Tibial nerve (tissue), 4 donors: ENCODE measurements at regions not wholly inside any gene's neighbourhood (a gene's known extent, or its start where the extent isn't known, plus 50 kb on each side); places are given as distances from the start of the nearest gene placed in this dataset.

Experiments
- CTCF ChIP-seq, 5 experiments: fragments of 200-600 bp in 3 of 5; fragments of 450-650 bp in 2 of 5; sonication (generic) in 3 of 5; IDR thresholded peaks; one replicate each; pipeline ENCODE4 v1.5.1; 2016 to 2019; ENCODE audit warnings: antibody characterized with exemption in 5 of 5, mild to moderate bottlenecking in 3 of 5, moderate library complexity in 2 of 5
- EP300 ChIP-seq, 2 donors: sonication (generic); formaldehyde crosslinking; IDR thresholded peaks; one replicate each; pipeline ENCODE4 v1.6.1; 2017; ENCODE audit warnings: antibody characterized with exemption in 2 of 2, mild to moderate bottlenecking in 1 of 2
- POLR2A ChIP-seq, 2 donors: fragments of 450-650 bp; IDR thresholded peaks; one replicate each; pipeline ENCODE4 v1.6.1; 2017; ENCODE audit warnings: antibody characterized with exemption in 2 of 2, mild to moderate bottlenecking in 2 of 2, moderate library complexity in 2 of 2

GRCh38 chr5:74139589-74139988, 500.9 kb downstream of the ENC1 start:
- TF ChIP-seq CTCF (IDR thresholded peaks at IDR 0.05) = no peak
- TF ChIP-seq POLR2A (IDR thresholded peaks at IDR 0.05) = no peak
- TF ChIP-seq EP300 (IDR thresholded peaks at IDR 0.05) = no peak
